K562 (cell line): ENCODE measurements at regions not wholly inside any gene's neighbourhood (a gene's known extent, or its start where the extent isn't known, plus 50 kb on each side); places are given as distances from the start of the nearest gene placed in this dataset.

Experiments
- CEBPG ChIP-seq, 3 experiments: fragments of 200-800 bp in 1 of 3; sonication (Bioruptor generic) in 1 of 3; sonication (generic) in 1 of 3; formaldehyde crosslinking in 1 of 3; IDR thresholded peaks in 2 of 3; conservative IDR thresholded peaks in 1 of 3; 2 replicates each; pipeline versions ENCODE4 v1.6.1 to v1.8.0; 2016 to 2022; ENCODE audit warnings: missing compliant biosample characterization in 2 of 3, missing genetic modification characterization in 2 of 3, mild to moderate bottlenecking in 1 of 3, missing genetic modification reagents in 1 of 3
- CTCF ChIP-seq, 3 experiments: IDR thresholded peaks in 2 of 3; conservative IDR thresholded peaks in 1 of 3; 2 replicates each; pipeline ENCODE4 v1.5.1; 2011 to 2012; ENCODE audit warnings: low read length in 3 of 3, mild to moderate bottlenecking in 3 of 3, control low read depth in 2 of 3, improper control_type of control experiment in 1 of 3, inconsistent platforms in 1 of 3, low read depth in 1 of 3, mixed read lengths in 1 of 3, moderate library complexity in 1 of 3; ENCODE audit not compliant: insufficient read depth in 2 of 3
- SAP30 ChIP-seq: fragments of 200-600 bp; sonication (generic); IDR thresholded peaks from 2 replicates; pipeline ENCODE4 v1.6.1; 2012; ENCODE audit warnings: borderline replicate concordance, low read depth, mild to moderate bottlenecking, moderate library complexity, low read length, control low read depth, inconsistent platforms; ENCODE audit not compliant: insufficient read depth, poor library complexity, severe bottlenecking
- ZNF274 ChIP-seq: IDR thresholded peaks from 2 replicates; pipeline ENCODE4 v1.6.1; 2011; ENCODE audit warnings: low read depth, mild to moderate bottlenecking, low read length, moderate library complexity, borderline replicate concordance
- ZNF644 ChIP-seq: fragments of 200-800 bp; sonication (Bioruptor generic); IDR thresholded peaks from 2 replicates; pipeline ENCODE4 v1.6.1; 2016; ENCODE audit warnings: low read depth, missing genetic modification characterization, missing compliant biosample characterization
- TF ChIP-seq, protein P1 (sequence below), 2 experiments: fragments of 450-650 bp in 1 of 2; sonication (generic) in 1 of 2; formaldehyde crosslinking; conservative IDR thresholded peaks; 2 replicates each; pipeline versions ENCODE4 v1.4.0 to v1.8.1; 2020 to 2022; ENCODE audit warnings: mild to moderate bottlenecking in 1 of 2, missing genetic modification reagents in 1 of 2

GRCh38 chr6:156254240-156254639 lies 522.9 kb upstream of the ARID1B start:
- no peak for TF ChIP-seq CTCF (IDR thresholded peaks at IDR 0.05 in 2 of 3, conservative IDR thresholded peaks at IDR 0.05 in 1 of 3; ENCODE audit: insufficient read depth in 2 of 3, low read depth in 1 of 3, low read length in 3 of 3)
- no peak for TF ChIP-seq ZNF644 (tag)
- TF ChIP-seq SAP30, result no peak
- no peak for TF ChIP-seq ZNF274
- TF ChIP-seq CEBPG (CRISPR knock-in tag; IDR thresholded peaks at IDR 0.05), result no peak
- TF ChIP-seq CEBPG (tag; conservative IDR thresholded peaks at IDR 0.05 in 1 of 2, IDR thresholded peaks at IDR 0.05 in 1 of 2), result no peak
- TF ChIP-seq, protein P1, sequence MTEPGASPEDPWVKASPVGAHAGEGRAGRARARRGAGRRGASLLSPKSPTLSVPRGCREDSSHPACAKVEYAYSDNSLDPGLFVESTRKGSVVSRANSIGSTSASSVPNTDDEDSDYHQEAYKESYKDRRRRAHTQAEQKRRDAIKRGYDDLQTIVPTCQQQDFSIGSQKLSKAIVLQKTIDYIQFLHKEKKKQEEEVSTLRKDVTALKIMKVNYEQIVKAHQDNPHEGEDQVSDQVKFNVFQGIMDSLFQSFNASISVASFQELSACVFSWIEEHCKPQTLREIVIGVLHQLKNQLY (CRISPR knock-in tag; conservative IDR thresholded peaks at IDR 0.05), result no peak
